Thyroid gland (tissue), 4 donors: ENCODE measurements at regions not wholly inside any gene's neighbourhood (a gene's known extent, or its start where the extent isn't known, plus 50 kb on each side); places are given as distances from the start of the nearest gene placed in this dataset.

Source experiments
- CTCF ChIP-seq, 6 experiments: fragments of 200-600 bp in 3 of 6; fragments of 450-650 bp in 3 of 6; sonication (generic) in 3 of 6; IDR thresholded peaks; one replicate each; pipeline ENCODE4 v1.5.1; 2016 to 2019; ENCODE audit warnings: antibody characterized with exemption in 6 of 6, mild to moderate bottlenecking in 2 of 6, inconsistent platforms in 1 of 6, moderate library complexity in 1 of 6
- POLR2A ChIP-seq, 2 donors: fragments of 450-650 bp; IDR thresholded peaks; one replicate each; pipeline ENCODE4 v1.6.1; 2017; ENCODE audit warnings: antibody characterized with exemption in 2 of 2, mild to moderate bottlenecking in 2 of 2, moderate library complexity in 1 of 2

- TF ChIP-seq CTCF (IDR thresholded peaks at IDR 0.05) = peak in 4 of 6 experiments; percentile 49 to 82 (median 60)
- TF ChIP-seq POLR2A (IDR thresholded peaks at IDR 0.05) = no peak
Observed at GRCh38 chr2:212892193-212892592, 259.2 kb downstream of the IKZF2 start.
